AG04450 (cell line): ENCODE measurements at regions not wholly inside any gene's neighbourhood (a gene's known extent, or its start where the extent isn't known, plus 50 kb on each side); places are given as distances from the start of the nearest gene placed in this dataset.

Experiments
- CTCF ChIA-PET: fragments of 300-600, 350-600 bp; formaldehyde crosslinking; extraction: SDS; loops from one replicate; lab custom pipeline; 2022; ENCODE audit warnings: antibody characterized with exemption, inconsistent platforms; lab: Charles Lee
- POLR2A ChIA-PET: fragments of 350-600 bp; formaldehyde crosslinking; extraction: SDS; loops from one replicate; lab custom pipeline; 2021; ENCODE audit warnings: antibody characterized with exemption, inconsistent platforms; lab: Yijun Ruan, JAX
- DNase-seq: peaks from one replicate; pipeline ENCODE4 v3.0.0-alpha.2; 2011; ENCODE audit warnings: low read depth, low spot score
- H3K27ac ChIP-seq: one replicate; pipeline ENCODE4 v1.5.1; 2012; ENCODE audit warnings: low read depth, low read length, control low read depth
- H3K27me3 ChIP-seq: one replicate; pipeline ENCODE4 v1.6.0; 2012; ENCODE audit warnings: low read length; ENCODE audit not compliant: control insufficient read depth, insufficient read depth
- H3K4me3 ChIP-seq: 2 replicates; pipeline ENCODE4 v1.5.1; 2011; ENCODE audit warnings: mild to moderate bottlenecking, low read depth, low read length, control low read depth
- H3K9me3 ChIP-seq: 2 replicates; pipeline ENCODE4 v1.5.1; 2012; ENCODE audit warnings: low read length; ENCODE audit not compliant: control insufficient read depth, insufficient read depth
- CTCF ChIP-seq: IDR thresholded peaks from 2 replicates; pipeline ENCODE4 v1.5.1; 2011; ENCODE audit warnings: low read depth, low read length, control low read depth, inconsistent platforms

- H3K27me3 ChIP-seq = peaks cover 4% of the 10 kb centered on the region
- TF ChIP-seq CTCF = no peak
- H3K9me3 ChIP-seq = no peaks in the 10 kb centered on the region
- POLR2A ChIA-PET = no interaction called here
- H3K27ac ChIP-seq = no peak overlapping the region
- CTCF ChIA-PET = no interaction called here
- no peak for DNase-seq
- H3K4me3 ChIP-seq = no peak overlapping the region
These were observed 257.3 kb downstream of the RBFOX3 start for GRCh38 chr17:79353548-79353947.

GRCh38 chr17:79353016-79353415 is 257.8 kb downstream of the RBFOX3 start:
- Histone ChIP-seq H3K27ac (no peak overlapping the region), H3K27me3 (peaks cover 6% of the 10 kb centered on the region)

GRCh38 chr17:79350533-79350932 is 260.3 kb downstream of the RBFOX3 start:
- ChIA-PET CTCF (no interaction called here), POLR2A (no interaction called here)
- Histone ChIP-seq H3K4me3 (no peak overlapping the region), H3K9me3 (no peaks in the 10 kb centered on the region), H3K27me3 (peaks cover 6% of the 10 kb centered on the region), H3K27ac (no peak overlapping the region)
- no peak for TF ChIP-seq CTCF
- no peak for DNase-seq

More at GRCh38 chr17:79353016-79353415, 257.8 kb downstream of the RBFOX3 start:
- no peak for TF ChIP-seq CTCF
- ChIA-PET POLR2A (no interaction called here), CTCF (no interaction called here)
- H3K4me3 ChIP-seq = no peak overlapping the region
- no peaks in the 10 kb centered on the region for H3K9me3 ChIP-seq
- no peak for DNase-seq

GRCh38 chr17:79349506-79350400 is 261.1 kb downstream of the RBFOX3 start:
- Histone ChIP-seq H3K4me3 (no peak overlapping the region), H3K27me3 (peaks cover 6% of the 10 kb centered on the region), H3K27ac (no peak overlapping the region), H3K9me3 (no peaks in the 10 kb centered on the region)
- POLR2A ChIA-PET = no interaction called here
- CTCF ChIA-PET = no interaction called here
- DNase-seq = no peak
- no peak for TF ChIP-seq CTCF

- Histone ChIP-seq H3K27me3 (peaks cover 2% of the 10 kb centered on the region), H3K27ac (no peak overlapping the region), H3K4me3 (no peak overlapping the region), H3K9me3 (no peaks in the 10 kb centered on the region)
- POLR2A ChIA-PET = no interaction called here
- CTCF ChIA-PET = interaction anchor here (1.3 kb wide), 1 partner anchor 50 kb away, joined by 5 read pairs; no protein-coding TSS in a partner anchor
- DNase-seq = no peak
- TF ChIP-seq CTCF = no peak
These were observed 267.8 kb downstream of the ENGASE start for GRCh38 chr17:79342376-79342775.
